GM21367 (cell line): ENCODE measurements at regions not wholly inside any gene's neighbourhood (a gene's known extent, or its start where the extent isn't known, plus 50 kb on each side); places are given as distances from the start of the nearest gene placed in this dataset.
"Not testable (repeated sequence)": the region's sequence is repeated elsewhere in the genome, so short reads cannot be mapped to it uniquely, and the experiment has no call there.

Experiments used
- ATAC-seq: cut with Tn5 transposase; IDR thresholded peaks from one replicate; pipeline ENCODE4 v1.9.1; 2021; ENCODE audit not compliant: unreplicated experiment

- ATAC-seq = no peak
Measured at GRCh38 chr13:90592943-90593342, 754.5 kb upstream of the MIR17HG start.

DNA sequence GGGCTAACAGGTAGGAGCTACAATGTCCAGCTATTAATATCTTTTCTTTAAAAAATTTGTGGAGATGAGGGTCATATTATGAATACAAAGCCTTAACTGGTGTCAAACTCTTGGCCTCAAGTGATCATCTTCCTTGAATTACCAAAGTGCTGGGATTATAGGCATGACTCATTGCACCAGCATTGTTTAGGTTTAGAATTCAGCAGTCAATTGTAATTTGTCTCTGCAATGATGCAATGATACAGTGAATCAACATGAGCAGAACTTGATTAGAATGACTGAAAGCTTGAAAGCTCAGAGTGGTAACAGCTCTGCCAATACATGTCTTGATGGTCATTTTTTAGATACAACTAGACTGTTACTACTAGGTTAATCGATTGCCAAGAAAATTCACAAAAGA lies 752.8 kb upstream of the MIR17HG start:
- ATAC-seq = no peak

- no peak for ATAC-seq
Measured at GRCh38 chr13:90605664-90606063, 741.8 kb upstream of the MIR17HG start.

DNA sequence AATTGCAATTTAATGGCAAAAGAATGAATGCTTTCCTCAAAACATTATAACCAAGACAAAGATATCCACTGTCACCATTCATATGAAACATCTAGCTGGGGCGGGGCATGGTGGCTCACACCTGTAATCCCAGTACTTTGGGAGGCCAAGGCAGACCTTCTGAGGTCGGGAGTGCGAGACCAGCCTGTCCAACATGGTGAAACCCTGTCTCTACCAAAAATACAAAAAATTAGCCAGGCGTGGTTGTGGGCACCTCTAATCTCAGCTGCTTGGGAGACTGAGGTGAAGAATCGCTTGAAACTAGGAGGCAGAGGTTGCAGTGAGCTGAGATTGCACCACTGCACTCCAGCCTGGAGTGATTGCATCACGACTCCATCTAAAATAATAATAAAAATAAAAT lies 740.6 kb upstream of the MIR17HG start:
- ATAC-seq = not testable (repeated sequence)

- no peak for ATAC-seq
Measured at GRCh38 chr13:90612391-90612790, 735.1 kb upstream of the MIR17HG start.

DNA sequence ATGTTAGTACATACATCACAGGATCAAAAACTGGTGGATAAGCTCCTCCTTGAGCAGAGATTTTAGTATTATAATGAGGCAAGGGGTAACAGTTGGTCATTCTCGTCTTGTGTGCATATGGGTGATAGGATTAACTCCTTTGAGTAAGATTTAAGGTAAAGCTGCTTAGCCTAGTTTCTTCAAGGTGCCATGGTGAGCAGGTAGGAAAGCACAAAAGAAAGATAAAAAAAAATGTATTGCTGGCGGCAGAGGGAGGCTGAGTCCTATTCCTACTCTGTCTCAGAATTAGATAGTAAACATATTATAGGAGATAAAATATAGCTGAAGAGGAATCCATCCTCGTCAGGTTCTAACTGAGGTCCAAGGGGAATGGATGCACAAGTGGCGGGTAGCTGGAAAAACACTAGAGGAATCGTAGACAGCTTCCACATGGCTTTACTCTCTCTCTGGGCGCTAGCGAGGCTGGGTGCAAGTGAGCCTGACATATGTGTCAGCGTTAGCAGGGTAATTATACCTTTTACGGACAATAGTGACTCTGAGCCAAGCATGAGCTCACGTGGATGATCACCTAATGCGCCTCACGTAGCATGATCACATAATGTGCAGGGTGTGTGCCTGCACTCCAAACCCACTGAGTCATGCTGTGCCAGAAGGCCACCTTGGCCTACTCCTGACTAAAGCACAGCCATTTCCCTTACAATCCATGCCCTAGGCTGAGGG lies 734.3 kb upstream of the MIR17HG start:
- ATAC-seq = no peak

DNA sequence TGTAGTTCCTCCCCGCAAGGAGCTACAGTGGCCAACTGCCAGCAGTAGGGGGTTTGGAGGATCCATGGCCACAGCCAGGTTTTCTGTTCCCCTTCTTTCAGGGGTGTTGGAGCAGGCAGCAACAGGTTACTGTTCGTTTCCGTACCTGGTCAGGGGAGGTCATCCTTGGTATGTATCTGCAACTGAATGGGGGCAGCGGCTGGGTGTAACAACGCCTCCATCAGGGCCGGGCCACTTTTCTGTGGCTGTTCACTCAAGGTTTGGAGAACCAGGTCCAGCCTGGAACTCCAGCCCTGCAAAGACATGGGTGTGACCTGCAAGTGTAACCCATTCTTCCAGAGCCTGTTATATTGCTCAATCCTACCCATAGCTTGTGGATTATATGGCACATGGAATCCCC lies 732.3 kb upstream of the MIR17HG start:
- no peak for ATAC-seq

DNA sequence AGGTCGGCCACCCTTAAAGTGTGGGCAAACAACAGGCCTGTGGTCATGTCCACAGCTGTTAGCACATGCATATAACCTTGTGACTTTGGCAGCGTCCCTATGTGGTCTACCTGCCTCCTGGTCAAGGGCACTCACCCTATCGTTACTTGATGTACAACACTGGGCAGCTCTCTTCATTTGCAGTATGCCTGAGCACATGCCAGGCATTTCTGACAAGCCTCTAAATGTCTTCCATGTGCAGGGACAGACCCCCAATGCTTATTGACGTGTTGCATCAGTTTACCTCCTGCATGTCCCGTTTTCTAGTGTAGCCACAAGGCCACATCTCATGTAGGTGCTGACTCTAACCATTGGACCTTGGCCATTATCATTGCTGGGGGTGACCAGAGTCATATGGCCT lies 731.7 kb upstream of the MIR17HG start:
- no peak for ATAC-seq

DNA sequence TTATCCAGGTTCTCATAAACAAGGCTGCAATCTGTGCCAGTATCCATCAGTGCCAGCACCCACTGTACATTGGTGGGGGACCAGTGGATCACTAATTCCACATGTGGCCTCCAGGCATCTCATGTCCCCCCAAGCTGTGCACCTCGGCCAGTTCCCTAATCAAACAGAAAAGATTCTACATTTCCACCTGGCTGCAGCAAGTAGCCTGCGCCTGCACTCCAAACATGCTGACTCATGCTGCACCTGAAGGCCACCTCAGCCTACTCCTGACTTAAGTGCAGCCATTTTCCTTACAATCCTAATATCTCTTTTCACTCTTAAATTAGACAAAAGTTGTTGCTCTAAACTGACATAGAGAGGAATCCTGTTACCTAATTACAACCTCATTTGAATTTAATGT lies 729.4 kb upstream of the MIR17HG start:
- ATAC-seq = no peak

GRCh38 chr13:90622541-90622940 lies 724.9 kb upstream of the MIR17HG start:
- no peak for ATAC-seq

DNA sequence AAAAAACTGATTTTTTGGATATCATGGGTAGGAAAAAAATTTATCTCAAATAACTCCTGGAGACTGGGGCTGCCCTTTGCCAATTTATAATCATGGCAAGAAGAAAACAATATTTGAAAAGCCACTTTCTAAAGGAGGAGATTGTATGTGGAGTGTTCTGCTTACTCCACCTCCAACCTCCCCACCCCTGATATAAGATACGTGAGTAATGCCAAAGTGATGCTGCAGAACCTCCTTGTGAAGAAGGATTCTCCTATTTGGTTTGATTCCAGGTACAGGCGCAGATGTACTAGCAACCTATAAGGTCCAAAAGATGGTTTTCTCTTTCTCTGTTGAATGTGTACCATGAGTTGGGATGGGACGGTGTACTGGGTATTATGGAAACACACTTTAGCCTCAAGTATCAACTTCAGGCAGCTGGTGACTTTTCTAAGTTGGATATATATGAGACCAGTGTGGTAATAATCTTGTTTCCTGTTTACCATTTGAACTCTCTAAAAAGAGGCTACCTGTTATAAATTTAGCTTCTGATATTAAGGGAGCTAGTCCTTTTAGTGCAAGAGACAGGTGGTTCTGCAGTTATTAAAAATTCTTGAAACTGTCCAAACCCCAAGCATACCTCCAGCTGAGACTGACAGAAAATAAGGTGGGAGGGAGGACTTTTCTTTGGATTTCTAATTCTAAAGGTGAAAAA lies 724.0 kb upstream of the MIR17HG start:
- ATAC-seq = no peak

- no peak for ATAC-seq
Measured at GRCh38 chr13:90627813-90628212, 719.7 kb upstream of the MIR17HG start.

DNA sequence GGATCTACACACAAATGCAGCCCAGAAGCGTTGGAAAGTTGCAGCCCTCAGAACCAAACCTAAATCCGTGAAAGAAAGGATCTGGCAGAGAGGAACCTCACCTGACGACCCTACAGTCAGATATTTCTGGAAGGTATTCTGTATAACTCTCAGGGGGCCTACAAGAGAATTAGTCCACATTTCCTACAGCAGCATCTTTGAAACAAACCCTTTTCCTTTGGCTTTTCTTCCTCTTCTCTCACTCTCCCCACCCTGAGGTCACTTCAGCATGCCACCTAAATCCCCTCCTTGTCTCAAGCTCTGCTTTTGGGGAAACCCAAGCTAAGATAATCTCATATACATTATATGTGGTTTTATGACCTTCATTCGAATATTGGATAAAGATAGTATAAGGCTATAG lies 719.0 kb upstream of the MIR17HG start:
- no peak for ATAC-seq

- ATAC-seq = no peak
Measured at GRCh38 chr13:90630716-90631115, 716.8 kb upstream of the MIR17HG start.

DNA sequence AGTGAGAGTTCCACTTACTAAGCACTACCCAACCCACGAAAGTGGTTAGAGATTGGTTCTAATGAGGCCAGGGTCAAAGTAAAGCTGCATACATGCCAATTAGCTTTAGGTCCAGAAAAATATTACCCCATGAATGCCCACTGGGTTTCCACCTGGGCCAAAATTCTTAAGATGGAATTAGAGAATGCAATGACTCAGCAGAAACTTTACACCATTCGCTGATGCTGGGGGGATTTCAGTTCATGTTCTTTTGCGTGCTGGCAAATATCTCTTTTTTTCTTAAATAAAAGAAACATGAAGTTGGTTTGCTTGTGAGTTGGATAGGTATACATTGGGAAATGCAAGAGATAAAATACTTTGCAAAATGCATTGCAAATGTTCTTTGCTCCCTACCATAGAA lies 715.3 kb upstream of the MIR17HG start:
- no peak for ATAC-seq

- no peak for ATAC-seq
Measured at GRCh38 chr13:90633849-90634248, 713.6 kb upstream of the MIR17HG start.

DNA sequence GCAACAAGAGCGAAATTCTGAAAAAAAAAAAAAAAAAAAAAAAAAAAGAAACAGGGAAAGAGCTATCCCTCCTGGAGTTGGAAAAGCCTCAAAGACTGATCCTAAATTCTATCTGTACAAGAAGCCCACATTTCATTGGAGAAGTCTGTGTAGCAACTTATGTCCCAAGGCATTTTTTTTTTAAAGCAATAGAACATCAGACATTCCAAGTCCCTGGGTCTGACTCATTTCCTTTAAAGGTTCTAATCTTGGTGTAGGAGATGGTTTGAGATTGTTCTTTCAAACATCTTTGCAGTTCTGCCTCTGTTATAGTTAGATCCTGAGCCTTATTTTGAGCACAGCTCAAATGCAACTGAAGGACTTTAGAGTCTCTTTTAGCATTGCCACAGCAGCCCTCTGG lies 706.5 kb upstream of the MIR17HG start:
- no peak for ATAC-seq

DNA sequence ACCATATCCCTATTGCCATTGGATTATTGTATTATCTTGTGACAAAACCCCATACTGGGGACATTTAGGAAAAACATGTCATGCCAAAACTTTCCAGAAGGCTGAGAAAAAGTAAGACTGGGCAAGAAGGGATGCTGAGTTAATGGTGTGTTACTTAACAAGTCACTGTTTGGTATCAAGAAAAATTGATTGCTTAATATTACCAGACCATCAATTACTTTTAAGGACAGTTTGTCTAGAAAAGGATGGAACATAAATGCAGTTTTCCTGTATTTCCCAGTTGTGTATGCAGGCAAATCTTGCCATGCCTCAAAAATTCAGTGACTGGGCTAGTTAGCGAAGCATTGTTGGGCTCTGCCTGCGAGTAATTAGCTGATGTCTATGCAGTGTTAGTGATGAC lies 705.6 kb upstream of the MIR17HG start:
- no peak for ATAC-seq

DNA sequence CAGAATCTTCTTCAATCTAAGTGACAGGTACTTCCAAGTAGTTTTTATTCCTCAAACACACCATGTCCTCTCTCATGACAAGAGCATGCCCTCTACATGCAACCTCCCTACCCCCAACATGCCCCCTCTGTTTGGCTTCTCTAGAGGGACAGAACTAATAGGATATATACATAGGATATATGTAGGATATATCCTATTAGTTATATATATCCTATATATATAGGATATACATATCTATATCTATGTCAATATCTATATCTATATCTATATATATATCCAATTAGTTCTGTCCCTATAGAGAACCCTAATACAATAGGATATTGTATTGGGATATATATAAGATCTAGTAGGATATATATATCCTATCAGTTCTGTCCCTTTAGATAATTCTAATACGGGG lies 701.9 kb upstream of the MIR17HG start:
- no peak for ATAC-seq

GRCh38 chr13:90648497-90648896 lies 699.0 kb upstream of the MIR17HG start:
- ATAC-seq = no peak

- ATAC-seq = no peak
Measured at GRCh38 chr13:90652036-90652435, 695.5 kb upstream of the MIR17HG start.

DNA sequence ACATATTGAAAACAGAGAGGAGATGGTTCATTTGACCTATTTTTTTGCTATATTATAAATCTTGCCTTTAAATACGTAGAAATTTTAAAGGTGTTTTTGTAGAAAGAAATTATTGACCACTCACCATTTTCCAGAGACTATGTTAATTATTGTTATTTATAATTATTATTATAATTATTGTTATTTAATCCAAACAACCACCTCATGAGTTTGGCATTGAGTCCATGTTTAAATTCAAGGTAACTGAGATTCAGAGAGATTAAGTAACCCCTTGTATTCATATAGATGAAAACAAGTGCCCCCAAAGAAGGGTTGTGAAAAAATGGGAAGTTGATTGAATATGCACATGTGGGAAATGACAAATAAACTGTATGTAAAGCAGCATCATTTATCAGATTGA lies 692.5 kb upstream of the MIR17HG start:
- ATAC-seq = no peak

- not testable (repeated sequence) for ATAC-seq
Measured at GRCh38 chr13:90664200-90664599, 683.3 kb upstream of the MIR17HG start.
